COLO668 (cell line): ENCODE measurements at regions not wholly inside any gene's neighbourhood (a gene's known extent, or its start where the extent isn't known, plus 50 kb on each side); places are given as distances from the start of the nearest gene placed in this dataset.

Experiments used
- DNase-seq: peaks from one replicate; lab custom pipeline; 2025; ENCODE audit not compliant: unreplicated experiment; lab: John Stamatoyannopoulos, UW

GRCh38 chr2:96438589-96438988 is 66.6 kb downstream of the NEURL3 start:
- no peak for DNase-seq

GRCh38 chr2:96437512-96437911 is 67.6 kb downstream of the NEURL3 start:
- no peak for DNase-seq

- no peak for DNase-seq
These were observed 68.2 kb downstream of the NEURL3 start for GRCh38 chr2:96436961-96437360.

- no peak for DNase-seq
These were observed 68.7 kb downstream of the NEURL3 start for GRCh38 chr2:96436416-96436815.

- DNase-seq, result no peak
These were observed 73.8 kb downstream of the NEURL3 start for GRCh38 chr2:96431319-96431718.

GRCh38 chr2:96430394-96430988 is 74.7 kb downstream of the NEURL3 start:
- no peak for DNase-seq

GRCh38 chr2:96427917-96428316 is 77.2 kb downstream of the NEURL3 start:
- DNase-seq, result peak; percentile 31

GRCh38 chr2:96427169-96427568 is 78.0 kb downstream of the NEURL3 start:
- DNase-seq, result no peak

GRCh38 chr2:96423828-96424227 is 81.3 kb downstream of the NEURL3 start:
- no peak for DNase-seq
